ENCODE measurements at regions not wholly inside any gene's neighbourhood (a gene's known extent, or its start where the extent isn't known, plus 50 kb on each side); places are given as distances from the start of the nearest gene placed in this dataset.
"Not testable (repeated sequence)": the region's sequence is repeated elsewhere in the genome, so short reads cannot be mapped to it uniquely, and the experiment has no call there.

GRCh38 chr5:174567506-174568141 is 156.8 kb upstream of the MSX2 start:
- no peak for DNase-seq

GRCh38 chr5:174570662-174571061 is 153.7 kb upstream of the MSX2 start:
- DNase-seq, result no peak

- DNase-seq, result no peak
Observed at GRCh38 chr5:174571662-174572397, 152.6 kb upstream of the MSX2 start.

GRCh38 chr5:174572591-174572990 is 151.8 kb upstream of the MSX2 start:
- no peak for DNase-seq

GRCh38 chr5:174573221-174573994 is 151.0 kb upstream of the MSX2 start:
- DNase-seq, result no peak

- DNase-seq, result no peak
Observed at GRCh38 chr5:174575043-174575442, 149.3 kb upstream of the MSX2 start.

GRCh38 chr5:174576042-174576441 is 148.3 kb upstream of the MSX2 start:
- DNase-seq, result no peak

- no peak for DNase-seq
Observed at GRCh38 chr5:174581479-174581878, 142.9 kb upstream of the MSX2 start.

- DNase-seq, result no peak
Observed at GRCh38 chr5:174581894-174582293, 142.5 kb upstream of the MSX2 start.

GRCh38 chr5:174583071-174583470 is 141.3 kb upstream of the MSX2 start:
- no peak for DNase-seq

GRCh38 chr5:174585472-174585871 is 138.9 kb upstream of the MSX2 start:
- no peak for DNase-seq

GRCh38 chr5:174586163-174586562 is 138.2 kb upstream of the MSX2 start:
- not testable (repeated sequence) for DNase-seq

GRCh38 chr5:174589011-174589410 is 135.4 kb upstream of the MSX2 start:
- no peak for DNase-seq

- no peak for DNase-seq
Observed at GRCh38 chr5:174589599-174589998, 134.8 kb upstream of the MSX2 start.

- no peak for DNase-seq
Observed at GRCh38 chr5:174590820-174591219, 133.6 kb upstream of the MSX2 start.

GRCh38 chr5:174596429-174596828 is 128.0 kb upstream of the MSX2 start:
- no peak for DNase-seq

- DNase-seq, result no peak
Observed at GRCh38 chr5:174599992-174600391, 124.4 kb upstream of the MSX2 start.

GRCh38 chr5:174601946-174602345 is 122.4 kb upstream of the MSX2 start:
- no peak for DNase-seq

- no peak for DNase-seq
Observed at GRCh38 chr5:174606153-174606552, 118.2 kb upstream of the MSX2 start.

- no peak for DNase-seq
Observed at GRCh38 chr5:174606646-174607045, 117.7 kb upstream of the MSX2 start.

GRCh38 chr5:174607205-174607604 is 117.2 kb upstream of the MSX2 start:
- no peak for DNase-seq

GRCh38 chr5:174607916-174608315 is 116.5 kb upstream of the MSX2 start:
- DNase-seq, result no peak

GRCh38 chr5:174608631-174609097 is 115.7 kb upstream of the MSX2 start:
- DNase-seq, result no peak

- DNase-seq, result no peak
Observed at GRCh38 chr5:174609116-174609515, 115.3 kb upstream of the MSX2 start.
